H1 (cell line): ENCODE measurements at regions not wholly inside any gene's neighbourhood (a gene's known extent, or its start where the extent isn't known, plus 50 kb on each side); places are given as distances from the start of the nearest gene placed in this dataset.

Experiments used
- CTCF ChIP-seq, 3 experiments: IDR thresholded peaks; 1 replicate in 2 of 3; 2 replicates in 1 of 3; pipeline versions ENCODE4 v1.5.1 to v1.6.1; 2011; ENCODE audit warnings: low read length in 3 of 3, mild to moderate bottlenecking in 3 of 3, inconsistent platforms in 2 of 3, low read depth in 1 of 3, moderate library complexity in 1 of 3; ENCODE audit not compliant: insufficient read depth in 1 of 3; ENCODE audit errors: control extremely low read depth in 1 of 3
- TAF1 ChIP-seq: IDR thresholded peaks from 2 replicates; pipeline ENCODE4 v1.6.1; 2011; ENCODE audit warnings: mild to moderate bottlenecking, low read depth, low read length
- TAF7 ChIP-seq: optimal IDR thresholded peaks from 2 replicates; pipeline ENCODE3; 2011; ENCODE audit warnings: low read depth, mild to moderate bottlenecking, inconsistent platforms, low read length, moderate library complexity, borderline replicate concordance

- TF ChIP-seq TAF7 (no peak), CTCF (IDR thresholded peaks at IDR 0.05; ENCODE audit: control extremely low read depth in 1 of 3, insufficient read depth in 1 of 3, low read depth in 1 of 3, low read length in 3 of 3) (no peak), TAF1 (no peak)
These were observed 351.9 kb downstream of the ETS1 start for GRCh38 chr11:128235426-128235825.
